ENCODE measurements at regions not wholly inside any gene's neighbourhood (a gene's known extent, or its start where the extent isn't known, plus 50 kb on each side); places are given as distances from the start of the nearest gene placed in this dataset.
A peak's percentile ranks its signal among the peaks of the same experiment; 100 is the strongest.

- DNase-seq (ENCODE audit: low spot score) = no peak
Observed at GRCh38 chr12:13595536-13596443, 385.6 kb downstream of the GRIN2B start.

GRCh38 chr12:13594731-13595514 lies 386.5 kb downstream of the GRIN2B start:
- no peak for DNase-seq (ENCODE audit: low spot score)

GRCh38 chr12:13592063-13592942 lies 389.1 kb downstream of the GRIN2B start:
- DNase-seq (ENCODE audit: low spot score) = no peak

- DNase-seq (ENCODE audit: low spot score) = no peak
Observed at GRCh38 chr12:13591488-13591887, 389.9 kb downstream of the GRIN2B start.

GRCh38 chr12:13591059-13591458 lies 390.3 kb downstream of the GRIN2B start:
- DNase-seq (ENCODE audit: low spot score) = no peak

- DNase-seq (ENCODE audit: low spot score) = no peak
Observed at GRCh38 chr12:13588574-13588973, 392.0 kb downstream of the EMP1 start.

GRCh38 chr12:13587721-13588390 lies 391.3 kb downstream of the EMP1 start:
- no peak for DNase-seq (ENCODE audit: low spot score)

GRCh38 chr12:13586361-13586760 lies 389.8 kb downstream of the EMP1 start:
- DNase-seq (ENCODE audit: low spot score) = no peak

GRCh38 chr12:13584541-13584940 lies 388.0 kb downstream of the EMP1 start:
- no peak for DNase-seq (ENCODE audit: low spot score)

- DNase-seq (ENCODE audit: low spot score) = no peak
Observed at GRCh38 chr12:13583630-13584029, 387.1 kb downstream of the EMP1 start.

- no peak for DNase-seq (ENCODE audit: low spot score)
Observed at GRCh38 chr12:13582421-13582820, 385.9 kb downstream of the EMP1 start.

GRCh38 chr12:13581031-13581430 lies 384.5 kb downstream of the EMP1 start:
- no peak for DNase-seq (ENCODE audit: low spot score)

GRCh38 chr12:13580206-13580605 lies 383.7 kb downstream of the EMP1 start:
- no peak for DNase-seq (ENCODE audit: low spot score)

- no peak for DNase-seq (ENCODE audit: low spot score)
Observed at GRCh38 chr12:13576935-13577500, 380.5 kb downstream of the EMP1 start.

GRCh38 chr12:13573698-13574321 lies 377.3 kb downstream of the EMP1 start:
- peak; percentile 89 for DNase-seq (ENCODE audit: low spot score)

- DNase-seq (ENCODE audit: low spot score) = no peak
Observed at GRCh38 chr12:13571035-13571434, 374.5 kb downstream of the EMP1 start.

- no peak for DNase-seq (ENCODE audit: low spot score)
Observed at GRCh38 chr12:13570005-13570694, 373.6 kb downstream of the EMP1 start.

- peak; percentile 13 for DNase-seq (ENCODE audit: low spot score)
Observed at GRCh38 chr12:13566292-13566691, 369.8 kb downstream of the EMP1 start.

GRCh38 chr12:13564266-13564810 lies 367.8 kb downstream of the EMP1 start:
- no peak for DNase-seq (ENCODE audit: low spot score)

GRCh38 chr12:13563743-13564125 lies 367.2 kb downstream of the EMP1 start:
- no peak for DNase-seq (ENCODE audit: low spot score)

All from AG08395 (cell line).